ENCODE measurements at regions not wholly inside any gene's neighbourhood (a gene's known extent, or its start where the extent isn't known, plus 50 kb on each side); places are given as distances from the start of the nearest gene placed in this dataset.

DNA sequence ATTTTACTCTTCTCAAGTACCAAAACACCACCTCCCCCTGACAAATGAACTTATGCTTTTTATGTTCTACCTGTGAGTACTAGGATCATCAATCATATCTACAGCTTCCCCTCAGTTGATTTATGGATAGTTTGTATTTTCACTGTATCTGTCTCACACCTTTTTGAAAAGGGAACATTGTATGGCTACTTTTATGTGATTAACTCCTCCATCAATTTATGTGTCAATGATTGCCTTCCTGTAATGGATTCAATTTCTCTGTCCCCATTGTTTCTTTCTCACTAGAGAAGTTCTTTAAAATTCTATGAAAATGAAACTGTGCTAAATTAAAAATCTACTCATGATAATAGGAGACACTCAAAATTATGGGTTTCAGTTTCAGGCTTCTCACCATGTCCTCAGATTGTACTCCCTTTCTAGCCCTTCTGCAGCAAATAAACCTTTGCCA lies 935.0 kb downstream of the TRIB2 start:
- intact Hi-C loops (cut with DNase I) = no loop called here
- H3K27ac ChIP-seq = no peak overlapping the region
- no peaks in the 10 kb centered on the region for H3K27me3 ChIP-seq
- DNase-seq (ENCODE audit: extremely low spot score in 2 of 2) = no peak
- no peaks in the 10 kb centered on the region for H3K4me1 ChIP-seq
- H3K9me3 ChIP-seq = no peaks in the 10 kb centered on the region
- TF ChIP-seq POLR2A (IDR thresholded peaks at IDR 0.05) = no peak
- TF ChIP-seq, protein P1, sequence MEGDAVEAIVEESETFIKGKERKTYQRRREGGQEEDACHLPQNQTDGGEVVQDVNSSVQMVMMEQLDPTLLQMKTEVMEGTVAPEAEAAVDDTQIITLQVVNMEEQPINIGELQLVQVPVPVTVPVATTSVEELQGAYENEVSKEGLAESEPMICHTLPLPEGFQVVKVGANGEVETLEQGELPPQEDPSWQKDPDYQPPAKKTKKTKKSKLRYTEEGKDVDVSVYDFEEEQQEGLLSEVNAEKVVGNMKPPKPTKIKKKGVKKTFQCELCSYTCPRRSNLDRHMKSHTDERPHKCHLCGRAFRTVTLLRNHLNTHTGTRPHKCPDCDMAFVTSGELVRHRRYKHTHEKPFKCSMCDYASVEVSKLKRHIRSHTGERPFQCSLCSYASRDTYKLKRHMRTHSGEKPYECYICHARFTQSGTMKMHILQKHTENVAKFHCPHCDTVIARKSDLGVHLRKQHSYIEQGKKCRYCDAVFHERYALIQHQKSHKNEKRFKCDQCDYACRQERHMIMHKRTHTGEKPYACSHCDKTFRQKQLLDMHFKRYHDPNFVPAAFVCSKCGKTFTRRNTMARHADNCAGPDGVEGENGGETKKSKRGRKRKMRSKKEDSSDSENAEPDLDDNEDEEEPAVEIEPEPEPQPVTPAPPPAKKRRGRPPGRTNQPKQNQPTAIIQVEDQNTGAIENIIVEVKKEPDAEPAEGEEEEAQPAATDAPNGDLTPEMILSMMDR (IDR thresholded peaks at IDR 0.05) = no peak
- TF ChIP-seq POLR2AphosphoS5 (IDR thresholded peaks at IDR 0.05; ENCODE audit: insufficient read depth in 1 of 2, low read depth in 1 of 2) = no peak
- H3K36me3 ChIP-seq = no peaks in the 10 kb centered on the region
- H3K4me3 ChIP-seq = no peak overlapping the region

DNA sequence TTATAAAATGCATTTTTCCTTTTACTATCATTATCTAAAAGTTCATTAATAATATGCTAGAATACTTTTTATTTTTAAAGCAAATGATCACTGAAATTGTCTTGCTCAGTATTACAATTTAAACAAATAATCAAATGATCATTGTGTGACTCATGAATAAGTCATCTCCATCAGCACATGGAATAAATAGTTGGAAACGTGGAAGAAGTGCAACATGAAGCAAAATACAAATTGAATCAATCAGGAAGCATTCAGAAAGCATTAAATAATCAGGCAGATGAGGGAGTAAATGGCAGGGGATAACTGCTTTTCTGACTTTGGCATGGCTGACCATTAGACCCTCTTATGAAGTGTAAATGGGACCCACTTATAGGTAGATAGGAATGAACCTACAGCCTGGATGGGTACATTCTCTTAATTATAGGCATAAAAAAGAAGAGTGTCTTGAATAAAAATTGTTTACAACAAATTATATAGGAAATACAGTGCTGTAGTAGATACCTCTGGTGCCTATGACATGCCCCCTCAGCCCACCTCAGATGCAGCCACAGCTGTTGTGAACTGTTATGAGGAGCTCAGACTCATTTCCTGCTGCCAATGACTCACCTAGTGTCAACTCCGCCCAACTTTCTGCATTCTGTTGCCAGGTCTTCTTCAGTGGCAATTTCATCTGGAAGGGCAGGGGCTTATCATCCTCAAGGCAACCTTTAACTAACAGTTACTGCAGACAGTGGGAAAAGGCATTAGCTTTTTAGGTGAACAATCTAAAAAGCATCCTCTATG lies 936.0 kb downstream of the TRIB2 start:
- Histone ChIP-seq H3K27me3 (no peaks in the 10 kb centered on the region), H3K9me3 (no peaks in the 10 kb centered on the region), H3K36me3 (no peaks in the 10 kb centered on the region), H3K4me1 (no peaks in the 10 kb centered on the region), H3K27ac (no peak overlapping the region), H3K4me3 (no peak overlapping the region)
- no peak for DNase-seq (ENCODE audit: extremely low spot score in 2 of 2)
- intact Hi-C loops (cut with DNase I) = no loop called here
- TF ChIP-seq, protein P1 (IDR thresholded peaks at IDR 0.05) = no peak
- TF ChIP-seq POLR2A (IDR thresholded peaks at IDR 0.05) (no peak), POLR2AphosphoS5 (IDR thresholded peaks at IDR 0.05; ENCODE audit: insufficient read depth in 1 of 2, low read depth in 1 of 2) (no peak)

DNA sequence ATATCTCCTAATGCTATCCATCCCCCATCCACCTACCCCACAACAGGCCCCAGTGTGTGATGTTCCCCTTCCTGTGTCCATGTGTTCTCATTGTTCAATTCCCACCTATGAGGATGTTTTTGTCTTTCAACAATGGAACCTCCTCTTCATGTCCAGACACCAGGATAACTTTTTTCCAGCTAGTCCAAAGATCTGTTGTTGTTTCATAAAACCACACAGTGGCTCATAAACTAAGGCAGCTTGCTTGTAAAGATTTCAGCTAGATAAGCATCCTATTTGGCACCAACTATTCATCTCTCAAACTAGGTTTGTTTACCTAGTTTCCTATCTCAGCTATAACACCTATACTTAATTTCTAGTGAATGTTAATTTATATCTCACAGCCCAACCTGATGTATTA lies 937.7 kb downstream of the TRIB2 start:
- Histone ChIP-seq H3K36me3 (no peaks in the 10 kb centered on the region), H3K27me3 (no peaks in the 10 kb centered on the region), H3K4me1 (no peaks in the 10 kb centered on the region), H3K9me3 (no peaks in the 10 kb centered on the region), H3K4me3 (no peak overlapping the region), H3K27ac (no peak overlapping the region)
- TF ChIP-seq POLR2A (IDR thresholded peaks at IDR 0.05) (no peak), POLR2AphosphoS5 (IDR thresholded peaks at IDR 0.05; ENCODE audit: insufficient read depth in 1 of 2, low read depth in 1 of 2) (no peak)
- TF ChIP-seq, protein P1 (IDR thresholded peaks at IDR 0.05) = no peak
- intact Hi-C loops (cut with DNase I) = no loop called here
- no peak for DNase-seq (ENCODE audit: extremely low spot score in 2 of 2)

DNA sequence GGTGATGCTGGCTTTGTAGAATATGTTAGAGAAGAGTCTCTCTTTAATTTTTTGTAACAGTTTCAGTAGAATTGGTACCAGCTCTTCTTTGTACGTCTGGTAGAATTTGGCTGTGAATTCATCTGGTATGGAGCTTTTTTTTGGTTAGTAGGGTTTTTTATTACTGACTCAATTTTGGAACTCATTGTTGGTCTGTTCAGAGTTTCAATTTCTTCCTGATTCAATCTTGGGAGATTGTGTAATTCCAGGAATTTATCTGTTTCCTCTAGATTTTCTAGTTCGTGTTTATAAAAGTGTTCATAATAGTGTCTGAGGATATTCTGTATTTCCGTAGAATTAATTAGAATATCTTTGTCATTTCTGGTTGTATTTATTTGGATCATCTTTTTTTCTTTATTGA lies 943.5 kb downstream of the TRIB2 start:
- DNase-seq (ENCODE audit: extremely low spot score in 2 of 2) = no peak
- TF ChIP-seq, protein P1 (IDR thresholded peaks at IDR 0.05) = no peak
- no peak for TF ChIP-seq POLR2AphosphoS5 (IDR thresholded peaks at IDR 0.05; ENCODE audit: insufficient read depth in 1 of 2, low read depth in 1 of 2)
- TF ChIP-seq POLR2A (IDR thresholded peaks at IDR 0.05) = no peak
- no peak overlapping the region for H3K4me3 ChIP-seq
- H3K27ac ChIP-seq = no peak overlapping the region
- H3K27me3 ChIP-seq = no peaks in the 10 kb centered on the region
- no peaks in the 10 kb centered on the region for H3K36me3 ChIP-seq
- H3K4me1 ChIP-seq = no peaks in the 10 kb centered on the region
- intact Hi-C loops (cut with DNase I) = no loop called here
- no peaks in the 10 kb centered on the region for H3K9me3 ChIP-seq

DNA sequence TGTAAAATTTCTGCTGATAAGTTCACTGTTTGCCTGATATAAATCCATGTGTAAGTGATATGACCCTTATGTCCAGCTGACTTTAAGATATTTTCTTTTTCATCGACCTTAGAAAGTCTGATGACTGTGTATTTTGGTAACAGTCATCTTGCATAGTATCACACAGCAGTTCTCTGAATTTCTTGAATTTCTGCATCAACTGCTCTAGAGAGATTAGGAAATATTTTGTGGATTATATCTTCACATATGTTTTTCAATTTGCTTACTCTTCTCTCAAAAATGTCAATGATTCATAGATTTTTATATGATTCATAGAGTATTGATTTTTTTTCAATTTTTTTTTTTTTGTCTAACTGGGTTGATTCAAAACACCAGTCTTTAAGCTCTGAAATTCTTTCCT lies 945.3 kb downstream of the TRIB2 start:
- no peak for TF ChIP-seq POLR2A (IDR thresholded peaks at IDR 0.05)
- no peak for TF ChIP-seq POLR2AphosphoS5 (IDR thresholded peaks at IDR 0.05; ENCODE audit: insufficient read depth in 1 of 2, low read depth in 1 of 2)
- TF ChIP-seq, protein P1 (IDR thresholded peaks at IDR 0.05) = no peak
- DNase-seq (ENCODE audit: extremely low spot score in 2 of 2) = no peak
- H3K27ac ChIP-seq = no peak overlapping the region
- intact Hi-C loops (cut with DNase I) = no loop called here
- no peak overlapping the region for H3K4me3 ChIP-seq
- no peaks in the 10 kb centered on the region for H3K36me3 ChIP-seq
- no peaks in the 10 kb centered on the region for H3K27me3 ChIP-seq
- no peaks in the 10 kb centered on the region for H3K9me3 ChIP-seq
- H3K4me1 ChIP-seq = no peaks in the 10 kb centered on the region

All from vagina (tissue), 2 donors.